SK-N-SH (cell line): ENCODE measurements at regions not wholly inside any gene's neighbourhood (a gene's known extent, or its start where the extent isn't known, plus 50 kb on each side); places are given as distances from the start of the nearest gene placed in this dataset.

Experiments
- CTCF ChIA-PET: fragments of 300-600, 350-600 bp; formaldehyde crosslinking; extraction: SDS; loops from one replicate; lab custom pipeline; 2021; lab: Yijun Ruan, JAX
- POLR2A ChIA-PET: fragments of 350-600 bp; sonication (Branson Sonifier 250); formaldehyde crosslinking; extraction: SDS; loops from one replicate; lab custom pipeline; 2020; ENCODE audit warnings: antibody characterized with exemption, inconsistent platforms; lab: Yijun Ruan, JAX
- DNase-seq: peaks from one replicate; pipeline ENCODE4 v3.0.0; 2012
- H2AFZ ChIP-seq: fragments of 200-600 bp; sonication (generic); 2 replicates; pipeline ENCODE4 v1.8.1; 2016; ENCODE audit warnings: antibody characterized with exemption, mild to moderate bottlenecking, low read depth
- H3F3A ChIP-seq: fragments of 200-600 bp; sonication (generic); replicated peaks from 2 replicates; pipeline ENCODE3; 2016; ENCODE audit warnings: antibody characterized with exemption, mild to moderate bottlenecking; ENCODE audit not compliant: insufficient read depth
- H3K27ac ChIP-seq, 2 experiments: fragments of 200-500 bp in 1 of 2; fragments of 200-600 bp in 1 of 2; sonication (Bioruptor generic) in 1 of 2; sonication (generic), shearing (Covaris generic) in 1 of 2; 2 replicates each; pipeline versions ENCODE4 v1.5.1 to v1.6.1; 2014 to 2016; ENCODE audit warnings: low read depth in 2 of 2, inconsistent platforms in 1 of 2, low read length in 1 of 2, mild to moderate bottlenecking in 1 of 2, mixed read lengths in 1 of 2
- H3K27me3 ChIP-seq: fragments of 200-600 bp; sonication (generic), shearing (Covaris generic); 2 replicates; pipeline ENCODE4 v1.6.1; 2016; ENCODE audit warnings: mixed run types; ENCODE audit not compliant: insufficient read depth
- H3K36me3 ChIP-seq, 2 experiments: fragments of 200-500 bp in 1 of 2; fragments of 200-600 bp in 1 of 2; sonication (Bioruptor generic) in 1 of 2; sonication (generic) in 1 of 2; replicated peaks in 1 of 2; 2 replicates each; pipeline versions ENCODE3 to v1.5.1; 2014 to 2016; ENCODE audit warnings: low read length in 1 of 2, mild to moderate bottlenecking in 1 of 2; ENCODE audit not compliant: insufficient read depth in 2 of 2, control insufficient read depth in 1 of 2
- H3K4me1 ChIP-seq, 2 experiments: fragments of 200-500 bp in 1 of 2; fragments of 200-600 bp in 1 of 2; sonication (Bioruptor generic) in 1 of 2; sonication (generic), shearing (Covaris generic) in 1 of 2; 2 replicates each; pipeline versions ENCODE4 v1.5.1 to v1.6.1; 2014 to 2016; ENCODE audit warnings: low read depth in 1 of 2, low read length in 1 of 2, mixed run types in 1 of 2; ENCODE audit not compliant: insufficient read depth in 2 of 2, control insufficient read depth in 1 of 2
- H3K4me2 ChIP-seq: fragments of 200-600 bp; sonication (generic), shearing (Covaris generic); 2 replicates; pipeline ENCODE4 v1.6.1; 2017; ENCODE audit warnings: mixed run types
- H3K4me3 ChIP-seq, 2 experiments: fragments of 200-500 bp in 1 of 2; fragments of 200-600 bp in 1 of 2; sonication (Bioruptor generic) in 1 of 2; sonication (generic), shearing (Covaris generic) in 1 of 2; 2 replicates each; pipeline versions ENCODE4 v1.5.1 to v1.8.1; 2014 to 2016; ENCODE audit warnings: low read depth in 2 of 2, inconsistent platforms in 1 of 2, low read length in 1 of 2, mild to moderate bottlenecking in 1 of 2, mixed read lengths in 1 of 2, moderate library complexity in 1 of 2
- H3K79me2 ChIP-seq: fragments of 200-600 bp; sonication (generic); 2 replicates; pipeline ENCODE4 v1.8.1; 2017; ENCODE audit warnings: mild to moderate bottlenecking; ENCODE audit not compliant: insufficient read depth
- H3K9ac ChIP-seq: fragments of 200-600 bp; sonication (generic); 2 replicates; pipeline ENCODE4 v1.6.1; 2017; ENCODE audit warnings: mixed run types
- H3K9me2 ChIP-seq: fragments of 200-600 bp; sonication (generic); 2 replicates; pipeline ENCODE4 v1.6.1; 2017; ENCODE audit warnings: mixed run types
- H3K9me3 ChIP-seq: fragments of 200-600 bp; sonication (generic); 2 replicates; pipeline ENCODE4 v1.6.1; 2017; ENCODE audit warnings: mixed run types, mild to moderate bottlenecking, moderate library complexity
- H4K20me1 ChIP-seq: fragments of 200-600 bp; sonication (generic); 2 replicates; pipeline ENCODE4 v1.6.1; 2017; ENCODE audit warnings: mild to moderate bottlenecking, mixed run types; ENCODE audit not compliant: insufficient read depth
- EP300 ChIP-seq, 2 experiments: IDR thresholded peaks; 2 replicates each; pipeline versions ENCODE4 v1.4.0 to v1.6.1; 2012; ENCODE audit warnings: borderline replicate concordance in 1 of 2, low read depth in 1 of 2, low read length in 1 of 2
- FOSL2 ChIP-seq: IDR thresholded peaks from 2 replicates; pipeline ENCODE4 v1.4.0; 2012; ENCODE audit warnings: low read depth, mild to moderate bottlenecking, moderate library complexity, borderline replicate concordance
- FOXM1 ChIP-seq: IDR thresholded peaks from 2 replicates; pipeline ENCODE4 v1.4.0; 2012; ENCODE audit warnings: low read depth, mild to moderate bottlenecking
- GABPA ChIP-seq: IDR thresholded peaks from 2 replicates; pipeline ENCODE4 v1.4.0; 2012; ENCODE audit warnings: low read depth, mild to moderate bottlenecking
- JUND ChIP-seq: IDR thresholded peaks from 2 replicates; pipeline ENCODE4 v1.4.0; 2012
- MAX ChIP-seq: IDR thresholded peaks from 2 replicates; pipeline ENCODE4 v1.4.0; 2012; ENCODE audit warnings: low read depth
- MEF2A ChIP-seq: IDR thresholded peaks from 2 replicates; pipeline ENCODE4 v1.4.0; 2012; ENCODE audit warnings: low read depth, borderline replicate concordance
- MXI1 ChIP-seq: IDR thresholded peaks from 2 replicates; pipeline ENCODE4 v1.6.1; 2012; ENCODE audit warnings: mild to moderate bottlenecking, low read depth, low read length, improper control_type of control experiment
- NFIC ChIP-seq: IDR thresholded peaks from 2 replicates; pipeline ENCODE4 v1.4.0; 2012; ENCODE audit warnings: borderline replicate concordance
- PBX3 ChIP-seq: IDR thresholded peaks from 2 replicates; pipeline ENCODE4; 2012
- REST ChIP-seq: IDR thresholded peaks from 2 replicates; pipeline ENCODE4 v1.6.1; 2012; ENCODE audit warnings: mild to moderate bottlenecking, low read depth, low read length, moderate library complexity
- RXRA ChIP-seq: IDR thresholded peaks from 2 replicates; pipeline ENCODE4 v1.4.0; 2012; ENCODE audit warnings: low read depth, mild to moderate bottlenecking, borderline replicate concordance
- TAF1 ChIP-seq: IDR thresholded peaks from 2 replicates; pipeline ENCODE4 v1.6.1; 2012; ENCODE audit warnings: low read depth, mild to moderate bottlenecking, low read length, moderate library complexity, borderline replicate concordance
- TCF12 ChIP-seq: IDR thresholded peaks from 2 replicates; pipeline ENCODE4 v1.4.0; 2012
- USF2 ChIP-seq: fragments of 150-350 bp; IDR thresholded peaks from 2 replicates; pipeline ENCODE4 v1.6.1; 2017; ENCODE audit warnings: antibody characterized with exemption, low read length, low read depth, borderline replicate concordance
- WGBS: methylation state at CpG from one replicate; pipeline ENCODE4 v1.1.6; 2017; ENCODE audit warnings: low lambda C conversion rate; 5-methylcytosine and 5-hydroxymethylcytosine counted together
- TF ChIP-seq, protein P1 (sequence below): fragments of 200-600 bp; sonication (generic); IDR thresholded peaks from 2 replicates; pipeline ENCODE4 v1.6.1; 2017; ENCODE audit warnings: antibody characterized with exemption, mild to moderate bottlenecking, moderate library complexity
- TF ChIP-seq, protein P2 (sequence below): IDR thresholded peaks from 2 replicates; pipeline ENCODE4 v1.4.0; 2012; ENCODE audit warnings: low read depth, borderline replicate concordance

DNA sequence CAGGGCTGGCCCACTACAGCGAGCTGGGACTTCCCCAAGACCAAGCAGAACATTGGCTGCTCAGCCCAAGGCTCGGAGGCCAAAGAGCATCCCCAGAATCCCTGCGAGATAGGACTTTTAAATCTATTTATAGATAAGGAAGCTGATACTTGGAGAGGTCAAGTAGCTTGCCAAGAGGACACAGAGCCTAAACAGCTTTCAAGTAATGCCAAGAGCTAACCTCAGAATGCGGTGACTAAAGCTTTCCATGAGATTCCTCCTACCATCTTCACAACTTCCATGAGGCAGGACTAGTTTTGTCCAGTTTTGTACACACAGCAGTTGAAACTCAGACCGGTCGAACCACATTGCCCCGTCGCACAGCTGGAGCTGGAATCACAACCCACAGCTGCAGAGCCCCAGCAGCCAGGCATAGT is 168.1 kb upstream of the TOP1 start:
- no peak for DNase-seq
- H3K9me2 ChIP-seq, result no peaks in the 10 kb centered on the region
- H3K4me1 ChIP-seq, result peaks cover 0 to 3% of the 10 kb centered on the region in 2 experiments; a peak in 1 of 4 replicates
- H3K36me3 ChIP-seq, result no peaks in the 10 kb centered on the region
- no peak overlapping the region for H3K4me3 ChIP-seq
- H3K27ac ChIP-seq, result no peak overlapping the region
- no peaks in the 10 kb centered on the region for H4K20me1 ChIP-seq
- WGBS, result 55% methylated on average over 6 of the region's 8 CpGs
- no peaks in the 10 kb centered on the region for H3F3A ChIP-seq
- no peaks in the 10 kb centered on the region for H3K79me2 ChIP-seq
- H3K4me2 ChIP-seq, result no peak overlapping the region
- H3K27me3 ChIP-seq, result 0 out of 2 replicates have a peak, but pooled peaks cover 10% of the 10 kb centered on the region
- no peak overlapping the region for H3K9ac ChIP-seq
- no peaks in the 10 kb centered on the region for H3K9me3 ChIP-seq
- H2AFZ ChIP-seq, result no peak overlapping the region
- CTCF ChIA-PET, result interaction anchor here (1.2 to 1.4 kb wide), 2 partner anchors 37 to 119 kb away, joined by 3 read pairs; no protein-coding TSS in a partner anchor
- POLR2A ChIA-PET, result no interaction called here
- TF ChIP-seq, protein P1, sequence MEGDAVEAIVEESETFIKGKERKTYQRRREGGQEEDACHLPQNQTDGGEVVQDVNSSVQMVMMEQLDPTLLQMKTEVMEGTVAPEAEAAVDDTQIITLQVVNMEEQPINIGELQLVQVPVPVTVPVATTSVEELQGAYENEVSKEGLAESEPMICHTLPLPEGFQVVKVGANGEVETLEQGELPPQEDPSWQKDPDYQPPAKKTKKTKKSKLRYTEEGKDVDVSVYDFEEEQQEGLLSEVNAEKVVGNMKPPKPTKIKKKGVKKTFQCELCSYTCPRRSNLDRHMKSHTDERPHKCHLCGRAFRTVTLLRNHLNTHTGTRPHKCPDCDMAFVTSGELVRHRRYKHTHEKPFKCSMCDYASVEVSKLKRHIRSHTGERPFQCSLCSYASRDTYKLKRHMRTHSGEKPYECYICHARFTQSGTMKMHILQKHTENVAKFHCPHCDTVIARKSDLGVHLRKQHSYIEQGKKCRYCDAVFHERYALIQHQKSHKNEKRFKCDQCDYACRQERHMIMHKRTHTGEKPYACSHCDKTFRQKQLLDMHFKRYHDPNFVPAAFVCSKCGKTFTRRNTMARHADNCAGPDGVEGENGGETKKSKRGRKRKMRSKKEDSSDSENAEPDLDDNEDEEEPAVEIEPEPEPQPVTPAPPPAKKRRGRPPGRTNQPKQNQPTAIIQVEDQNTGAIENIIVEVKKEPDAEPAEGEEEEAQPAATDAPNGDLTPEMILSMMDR, result no peak
- TF ChIP-seq FOSL2, result no peak
- TF ChIP-seq TCF12, result no peak
- TF ChIP-seq EP300 (IDR thresholded peaks at IDR 0.05; ENCODE audit: borderline replicate concordance in 1 of 2, low read depth in 1 of 2, low read length in 1 of 2), result no peak
- no peak; the same call in 1 of the 2 replicates for TF ChIP-seq NFIC
- no peak for TF ChIP-seq FOXM1
- TF ChIP-seq RXRA, result 0 out of 2 replicates have a peak, but pooled peaks have one; percentile 17
- no peak for TF ChIP-seq REST
- TF ChIP-seq MEF2A, result peak; percentile 22; the same call in 1 of the 2 replicates

DNA sequence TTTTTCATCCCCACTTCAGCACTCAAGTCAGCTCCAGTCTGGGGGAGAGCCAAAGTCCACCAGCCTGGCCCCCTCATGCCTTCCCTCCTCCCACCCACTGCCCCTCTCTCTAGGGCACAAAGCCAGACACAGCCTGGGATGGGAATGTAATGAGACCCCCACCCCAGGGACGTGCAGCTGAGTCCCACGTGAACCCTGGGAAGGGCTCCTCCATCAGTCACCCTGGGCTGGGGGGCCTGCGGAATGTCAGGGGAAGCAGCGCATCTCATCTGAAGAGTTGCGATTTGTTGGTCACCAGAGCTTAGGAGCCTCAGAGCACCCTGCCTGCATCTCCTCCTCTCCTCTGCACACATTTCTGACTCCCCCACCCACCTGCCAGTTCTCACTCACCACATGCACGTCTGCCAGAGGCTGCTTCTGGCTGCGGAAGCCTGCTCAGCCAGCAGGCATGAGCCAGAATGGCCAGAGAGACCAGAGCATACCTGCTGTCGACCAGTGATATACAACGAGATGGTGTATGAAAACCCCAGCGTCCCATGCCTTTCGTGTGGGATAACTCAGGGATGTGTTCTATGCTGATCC is 167.1 kb upstream of the TOP1 start:
- POLR2A ChIA-PET, result no interaction called here
- WGBS, result 52% methylated on average over 11 of the region's 11 CpGs
- H3K27me3 ChIP-seq, result 0 out of 2 replicates have a peak, but pooled peaks cover 10% of the 10 kb centered on the region
- TF ChIP-seq JUND, result no peak
- TF ChIP-seq, protein P2, sequence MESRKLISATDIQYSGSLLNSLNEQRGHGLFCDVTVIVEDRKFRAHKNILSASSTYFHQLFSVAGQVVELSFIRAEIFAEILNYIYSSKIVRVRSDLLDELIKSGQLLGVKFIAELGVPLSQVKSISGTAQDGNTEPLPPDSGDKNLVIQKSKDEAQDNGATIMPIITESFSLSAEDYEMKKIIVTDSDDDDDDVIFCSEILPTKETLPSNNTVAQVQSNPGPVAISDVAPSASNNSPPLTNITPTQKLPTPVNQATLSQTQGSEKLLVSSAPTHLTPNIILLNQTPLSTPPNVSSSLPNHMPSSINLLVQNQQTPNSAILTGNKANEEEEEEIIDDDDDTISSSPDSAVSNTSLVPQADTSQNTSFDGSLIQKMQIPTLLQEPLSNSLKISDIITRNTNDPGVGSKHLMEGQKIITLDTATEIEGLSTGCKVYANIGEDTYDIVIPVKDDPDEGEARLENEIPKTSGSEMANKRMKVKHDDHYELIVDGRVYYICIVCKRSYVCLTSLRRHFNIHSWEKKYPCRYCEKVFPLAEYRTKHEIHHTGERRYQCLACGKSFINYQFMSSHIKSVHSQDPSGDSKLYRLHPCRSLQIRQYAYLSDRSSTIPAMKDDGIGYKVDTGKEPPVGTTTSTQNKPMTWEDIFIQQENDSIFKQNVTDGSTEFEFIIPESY, result no peak
- no peak for TF ChIP-seq MEF2A
- TF ChIP-seq MXI1, result no peak
- TF ChIP-seq USF2, result no peak
- TF ChIP-seq PBX3, result no peak
- TF ChIP-seq TAF1, result no peak
- no peak for TF ChIP-seq GABPA
- TF ChIP-seq MAX, result no peak

More for the DNA sequence above, 167.1 kb upstream of the TOP1 start:
- H3K9me3 ChIP-seq, result no peaks in the 10 kb centered on the region
- no peaks in the 10 kb centered on the region for H3K36me3 ChIP-seq
- H3F3A ChIP-seq, result no peaks in the 10 kb centered on the region
- no peak overlapping the region for H2AFZ ChIP-seq
- H4K20me1 ChIP-seq, result no peaks in the 10 kb centered on the region
- peaks cover 0 to 3% of the 10 kb centered on the region in 2 experiments; a peak in 1 of 4 replicates for H3K4me1 ChIP-seq
- H3K27ac ChIP-seq, result no peak overlapping the region
- CTCF ChIA-PET, result interaction anchor here (1.6 kb wide), 1 partner anchor 84 kb away, joined by 6 read pairs; no protein-coding TSS in a partner anchor
- H3K9me2 ChIP-seq, result no peaks in the 10 kb centered on the region
- no peak overlapping the region for H3K4me3 ChIP-seq
- H3K9ac ChIP-seq, result no peak overlapping the region
- no peak for DNase-seq
- H3K4me2 ChIP-seq, result no peak overlapping the region
- H3K79me2 ChIP-seq, result no peaks in the 10 kb centered on the region
